IMR-90 (cell line): ENCODE measurements at regions not wholly inside any gene's neighbourhood (a gene's known extent, or its start where the extent isn't known, plus 50 kb on each side); places are given as distances from the start of the nearest gene placed in this dataset.

Source experiments
- ATAC-seq: fragments of 200-7000 bp; cut with Tn5 transposase; 2 replicates; pipeline ENCODE4 v1.9.1; 2020; ENCODE audit warnings: low read depth, mild to moderate bottlenecking, moderate library complexity
- BruUV-seq: library from RNA; stranded (reverse); fragments of 400-500 nt; replicated peaks from 2 replicates; lab custom pipeline; 2021; lab: Mats Ljungman, UMichigan
- CTCF ChIA-PET: fragments of 300-600 bp; formaldehyde crosslinking; extraction: SDS; loops from one replicate; lab custom pipeline; 2021; ENCODE audit warnings: antibody characterized with exemption; lab: Yijun Ruan, JAX
- POLR2A ChIA-PET: fragments of 300-600 bp; sonication (Branson Sonifier 250); formaldehyde crosslinking; loops from one replicate; lab custom pipeline; 2022; ENCODE audit warnings: antibody characterized with exemption; ENCODE audit not compliant: unreplicated experiment; lab: Charles Lee
- DNase-seq: peaks from one replicate; pipeline ENCODE4 v3.0.0; 2013
- H2AFZ ChIP-seq: replicated peaks from 2 replicates; pipeline ENCODE3; 2013; ENCODE audit warnings: low read length, mild to moderate bottlenecking; ENCODE audit not compliant: poor library complexity
- H2AK5ac ChIP-seq: 2 replicates; pipeline ENCODE4 v1.6.1; 2013; ENCODE audit warnings: low read depth, low read length, inconsistent platforms
- H2AK9ac ChIP-seq: replicated peaks from 2 replicates; pipeline ENCODE3; 2013; ENCODE audit warnings: mild to moderate bottlenecking, low read depth, low read length, moderate library complexity; ENCODE audit not compliant: poor library complexity
- H2BK120ac ChIP-seq: 2 replicates; pipeline ENCODE4 v1.6.1; 2013; ENCODE audit warnings: low read depth, low read length, inconsistent platforms
- H2BK15ac ChIP-seq: 3 replicates; pipeline ENCODE4 v1.6.1; 2013; ENCODE audit warnings: low read depth, low read length, inconsistent platforms
- H2BK20ac ChIP-seq: 2 replicates; pipeline ENCODE4 v1.6.1; 2013; ENCODE audit warnings: low read depth, mild to moderate bottlenecking, inconsistent platforms, low read length, moderate library complexity
- H2BK5ac ChIP-seq: 2 replicates; pipeline ENCODE4 v1.6.1; 2013; ENCODE audit warnings: mild to moderate bottlenecking, low read depth, low read length, inconsistent platforms; ENCODE audit not compliant: poor library complexity, severe bottlenecking
- H3K14ac ChIP-seq: replicated peaks from 2 replicates; pipeline ENCODE4 v1.6.1; 2013; ENCODE audit warnings: low read depth, low read length, inconsistent platforms
- H3K18ac ChIP-seq: 2 replicates; pipeline ENCODE4 v1.6.1; 2013; ENCODE audit warnings: low read depth, low read length, control low read depth
- H3K23ac ChIP-seq: 2 replicates; pipeline ENCODE4 v1.6.1; 2013; ENCODE audit warnings: low read depth, low read length, inconsistent platforms
- H3K27ac ChIP-seq: 2 replicates; pipeline ENCODE4 v1.5.1; 2013; ENCODE audit warnings: mild to moderate bottlenecking, control low read depth, low read length; ENCODE audit not compliant: insufficient read depth
- H3K27me3 ChIP-seq: 2 replicates; pipeline ENCODE4 v1.6.1; 2013; ENCODE audit warnings: low read length; ENCODE audit not compliant: control insufficient read depth, insufficient read depth
- H3K36me3 ChIP-seq: 2 replicates; pipeline ENCODE4 v1.6.1; 2013; ENCODE audit warnings: low read length, mixed read lengths; ENCODE audit not compliant: control insufficient read depth, insufficient read depth
- H3K4ac ChIP-seq: 2 replicates; pipeline ENCODE4 v1.6.1; 2013; ENCODE audit warnings: low read depth, low read length, inconsistent platforms
- H3K4me1 ChIP-seq: 2 replicates; pipeline ENCODE4 v1.6.1; 2013; ENCODE audit warnings: low read length, mixed read lengths; ENCODE audit not compliant: control insufficient read depth, insufficient read depth
- H3K4me2 ChIP-seq: 2 replicates; pipeline ENCODE4 v1.6.1; 2013; ENCODE audit warnings: low read depth, mild to moderate bottlenecking, control low read depth, low read length, moderate library complexity
- H3K4me3 ChIP-seq: 2 replicates; pipeline ENCODE4 v1.5.1; 2013; ENCODE audit warnings: low read depth, mild to moderate bottlenecking, control low read depth, low read length, moderate library complexity; ENCODE audit not compliant: insufficient read depth
- H3K56ac ChIP-seq: 2 replicates; pipeline ENCODE4 v1.6.1; 2013; ENCODE audit warnings: low read length, inconsistent platforms; ENCODE audit not compliant: insufficient read depth; ENCODE audit errors: extremely low read depth
- H3K79me1 ChIP-seq, 2 experiments: 2 replicates each; pipeline ENCODE4 v1.6.1; 2013; ENCODE audit warnings: low read length in 2 of 2, inconsistent platforms in 1 of 2, low read depth in 1 of 2
- H3K9ac ChIP-seq: 2 replicates; pipeline ENCODE4 v1.6.1; 2013; ENCODE audit warnings: low read depth, low read length, control low read depth
- H3K9me1 ChIP-seq: 2 replicates; pipeline ENCODE4 v1.6.1; 2013; ENCODE audit warnings: low read length, inconsistent platforms; ENCODE audit not compliant: insufficient read depth
- H3K9me3 ChIP-seq: 2 replicates; pipeline ENCODE4 v1.6.1; 2013; ENCODE audit warnings: low read length; ENCODE audit not compliant: control insufficient read depth, insufficient read depth
- H4K20me1 ChIP-seq: 2 replicates; pipeline ENCODE4 v1.6.1; 2013; ENCODE audit warnings: low read length, inconsistent platforms; ENCODE audit not compliant: insufficient read depth
- H4K5ac ChIP-seq: 2 replicates; pipeline ENCODE4 v1.6.1; 2013; ENCODE audit warnings: mild to moderate bottlenecking, low read depth, low read length, control low read depth
- H4K8ac ChIP-seq, 2 experiments: 2 replicates each; pipeline ENCODE4 v1.6.1; 2013; ENCODE audit warnings: low read depth in 2 of 2, low read length in 2 of 2, control low read depth in 1 of 2, inconsistent platforms in 1 of 2
- H4K91ac ChIP-seq: 2 replicates; pipeline ENCODE4 v1.6.1; 2013; ENCODE audit warnings: low read depth, low read length, inconsistent platforms; ENCODE audit not compliant: insufficient read depth
- BHLHE40 ChIP-seq: fragments of 150-350 bp; IDR thresholded peaks from 2 replicates; pipeline ENCODE4 v1.6.1; 2016; ENCODE audit warnings: mild to moderate bottlenecking, low read depth, low read length
- CEBPB ChIP-seq: IDR thresholded peaks from 2 replicates; pipeline ENCODE4 v1.6.1; 2012; ENCODE audit warnings: low read depth, low read length, improper control_type of control experiment
- MAZ ChIP-seq: IDR thresholded peaks from 2 replicates; pipeline ENCODE4 v1.6.1; 2012; ENCODE audit warnings: low read depth, mild to moderate bottlenecking, low read length, improper control_type of control experiment, moderate library complexity, borderline replicate concordance
- WGBS, 2 experiments: methylation state at CpG; one replicate each; pipeline versions ENCODE4 v1.1.5 to v1.1.7; 2013; ENCODE audit warnings: missing lambda C conversion rate in 2 of 2; ENCODE audit not compliant: insufficient read length in 1 of 2; ENCODE audit errors: extremely low coverage in 2 of 2; 5-methylcytosine and 5-hydroxymethylcytosine counted together
- dilution Hi-C: fragments of 300-500 bp; cut with HindIII; formaldehyde crosslinking; loops from one replicate; pipeline ENCODE4 v1.14.3; 2018; ENCODE audit warnings: low sequenced_read_pairs; ENCODE audit not compliant: unreplicated experiment
- in situ Hi-C: fragments of 300-500 bp; cut with MboI; formaldehyde crosslinking; loops from 3 replicates; pipeline ENCODE4 v1.14.3; 2019; ENCODE audit warnings: low sequenced_read_pairs, inconsistent platforms, mixed read lengths
- intact Hi-C: fragments of 100-400 bp; cut with micrococcal nuclease; formaldehyde crosslinking; loops from 2 replicates; pipeline ENCODE4 v1.10.0; 2022
- TF ChIP-seq, protein P1 (sequence below): fragments of 150-350 bp; IDR thresholded peaks from 2 replicates; pipeline ENCODE4 v1.6.1; 2017; ENCODE audit warnings: mild to moderate bottlenecking, antibody characterized with exemption, low read length, low read depth

GRCh38 chr3:1798711-1799405, 299.8 kb upstream of the CNTN4 start:
- H2BK15ac ChIP-seq = no peak overlapping the region
- no peak overlapping the region for H3K23ac ChIP-seq
- no peak overlapping the region for H3K27ac ChIP-seq
- H3K4me3 ChIP-seq = no peak overlapping the region
- no TSS peak for BruUV-seq
- DNase-seq (no peak), ATAC-seq (no peak)
- no peaks in the 10 kb centered on the region for H3K9me1 ChIP-seq
- H2AFZ ChIP-seq = no peak overlapping the region
- dilution Hi-C loops = no loop called here
- H4K91ac ChIP-seq = no peak overlapping the region
- ChIA-PET CTCF (no interaction called here), POLR2A (no interaction called here)
- H4K20me1 ChIP-seq = no peaks in the 10 kb centered on the region
- no peak overlapping the region for H4K5ac ChIP-seq
- H3K9me3 ChIP-seq = peaks cover 2% of the 10 kb centered on the region; the same call in 1 of the 2 replicates
- H3K4me1 ChIP-seq = no peaks in the 10 kb centered on the region
- H3K36me3 ChIP-seq = no peaks in the 10 kb centered on the region
- intact Hi-C loops = no loop called here
- TF ChIP-seq BHLHE40 = no peak
- no peak for TF ChIP-seq CEBPB
- TF ChIP-seq, protein P1, sequence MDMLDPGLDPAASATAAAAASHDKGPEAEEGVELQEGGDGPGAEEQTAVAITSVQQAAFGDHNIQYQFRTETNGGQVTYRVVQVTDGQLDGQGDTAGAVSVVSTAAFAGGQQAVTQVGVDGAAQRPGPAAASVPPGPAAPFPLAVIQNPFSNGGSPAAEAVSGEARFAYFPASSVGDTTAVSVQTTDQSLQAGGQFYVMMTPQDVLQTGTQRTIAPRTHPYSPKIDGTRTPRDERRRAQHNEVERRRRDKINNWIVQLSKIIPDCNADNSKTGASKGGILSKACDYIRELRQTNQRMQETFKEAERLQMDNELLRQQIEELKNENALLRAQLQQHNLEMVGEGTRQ = no peak
- no peak for TF ChIP-seq MAZ
- no peak overlapping the region for H2BK5ac ChIP-seq
- no peak overlapping the region for H3K4me2 ChIP-seq
- H3K27me3 ChIP-seq = no peaks in the 10 kb centered on the region
- H3K79me1 ChIP-seq = no peaks in the 10 kb centered on the region
- H3K9ac ChIP-seq = no peak overlapping the region
- in situ Hi-C loops = no loop called here
- H3K18ac ChIP-seq = no peak overlapping the region
- WGBS, 2 experiments = no CpG with 5 or more reads among the region's 10 CpGs
- no peak overlapping the region for H2AK5ac ChIP-seq
- no peak overlapping the region for H2BK120ac ChIP-seq
- H4K8ac ChIP-seq = no peak overlapping the region
- no peak overlapping the region for H2BK20ac ChIP-seq
- no peak overlapping the region for H3K4ac ChIP-seq
- no peak overlapping the region for H3K56ac ChIP-seq
- H3K14ac ChIP-seq = no peak overlapping the region
- H2AK9ac ChIP-seq = no peak overlapping the region
